NB4 (cell line): ENCODE measurements at regions not wholly inside any gene's neighbourhood (a gene's known extent, or its start where the extent isn't known, plus 50 kb on each side); places are given as distances from the start of the nearest gene placed in this dataset.
"Not testable (repeated sequence)": the region's sequence is repeated elsewhere in the genome, so short reads cannot be mapped to it uniquely, and the experiment has no call there.

Source experiments
- DNase-seq: peaks from one replicate; pipeline ENCODE4 v3.0.0; 2010; ENCODE audit warnings: low read depth
- H3K4me3 ChIP-seq: one replicate; pipeline ENCODE4 v1.5.1; 2011; ENCODE audit warnings: mild to moderate bottlenecking, low read depth, low read length, moderate library complexity
- CTCF ChIP-seq: IDR thresholded peaks from one replicate; pipeline ENCODE4 v1.5.1; 2012; ENCODE audit warnings: low read depth, low read length
- MYC ChIP-seq: IDR thresholded peaks from 2 replicates; pipeline ENCODE4 v1.6.1; 2011; ENCODE audit warnings: low read depth, low read length
- POLR2A ChIP-seq: IDR thresholded peaks from 2 replicates; pipeline ENCODE4 v1.6.1; 2011; ENCODE audit warnings: mild to moderate bottlenecking; ENCODE audit not compliant: insufficient read length; ENCODE audit errors: extremely low read depth
- TF ChIP-seq, protein P1 (sequence below): IDR thresholded peaks from 2 replicates; pipeline ENCODE4 v1.6.1; 2011; ENCODE audit warnings: low read depth, low read length

DNA sequence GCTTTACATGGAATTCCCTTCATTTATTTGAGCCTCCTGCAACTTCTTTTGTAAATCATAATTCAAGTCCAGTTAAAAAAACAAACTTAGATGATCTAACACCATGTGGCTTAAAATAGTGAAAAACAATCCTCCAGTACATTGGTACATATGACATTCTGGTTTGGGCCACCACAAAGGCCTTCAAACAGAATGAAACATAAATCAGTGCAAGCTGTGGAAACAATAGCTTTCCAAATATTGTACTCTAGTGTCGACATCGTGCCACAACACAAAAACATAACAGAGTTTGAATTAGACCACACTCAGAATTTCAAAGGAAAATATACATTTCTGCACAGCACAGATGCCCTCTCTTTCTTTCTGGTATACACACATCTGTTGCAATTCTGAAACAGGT is 751.3 kb downstream of the SLC6A15 start:
- TF ChIP-seq, protein P1, sequence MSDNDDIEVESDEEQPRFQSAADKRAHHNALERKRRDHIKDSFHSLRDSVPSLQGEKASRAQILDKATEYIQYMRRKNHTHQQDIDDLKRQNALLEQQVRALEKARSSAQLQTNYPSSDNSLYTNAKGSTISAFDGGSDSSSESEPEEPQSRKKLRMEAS: no peak
- no peak for TF ChIP-seq MYC
- TF ChIP-seq POLR2A: no peak
- no peak for TF ChIP-seq CTCF
- DNase-seq: no peak
- no peak overlapping the region for H3K4me3 ChIP-seq

- no peak overlapping the region for H3K4me3 ChIP-seq
- TF ChIP-seq CTCF (no peak), POLR2A (no peak), MYC (no peak)
- TF ChIP-seq, protein P1: no peak
- DNase-seq: no peak
Measured at GRCh38 chr12:84159260-84159659, 753.3 kb downstream of the SLC6A15 start.

GRCh38 chr12:84157170-84157569 is 755.4 kb downstream of the SLC6A15 start:
- H3K4me3 ChIP-seq: no peak overlapping the region
- TF ChIP-seq CTCF: no peak
- TF ChIP-seq, protein P1: no peak
- no peak for TF ChIP-seq MYC
- no peak for TF ChIP-seq POLR2A
- no peak for DNase-seq

DNA sequence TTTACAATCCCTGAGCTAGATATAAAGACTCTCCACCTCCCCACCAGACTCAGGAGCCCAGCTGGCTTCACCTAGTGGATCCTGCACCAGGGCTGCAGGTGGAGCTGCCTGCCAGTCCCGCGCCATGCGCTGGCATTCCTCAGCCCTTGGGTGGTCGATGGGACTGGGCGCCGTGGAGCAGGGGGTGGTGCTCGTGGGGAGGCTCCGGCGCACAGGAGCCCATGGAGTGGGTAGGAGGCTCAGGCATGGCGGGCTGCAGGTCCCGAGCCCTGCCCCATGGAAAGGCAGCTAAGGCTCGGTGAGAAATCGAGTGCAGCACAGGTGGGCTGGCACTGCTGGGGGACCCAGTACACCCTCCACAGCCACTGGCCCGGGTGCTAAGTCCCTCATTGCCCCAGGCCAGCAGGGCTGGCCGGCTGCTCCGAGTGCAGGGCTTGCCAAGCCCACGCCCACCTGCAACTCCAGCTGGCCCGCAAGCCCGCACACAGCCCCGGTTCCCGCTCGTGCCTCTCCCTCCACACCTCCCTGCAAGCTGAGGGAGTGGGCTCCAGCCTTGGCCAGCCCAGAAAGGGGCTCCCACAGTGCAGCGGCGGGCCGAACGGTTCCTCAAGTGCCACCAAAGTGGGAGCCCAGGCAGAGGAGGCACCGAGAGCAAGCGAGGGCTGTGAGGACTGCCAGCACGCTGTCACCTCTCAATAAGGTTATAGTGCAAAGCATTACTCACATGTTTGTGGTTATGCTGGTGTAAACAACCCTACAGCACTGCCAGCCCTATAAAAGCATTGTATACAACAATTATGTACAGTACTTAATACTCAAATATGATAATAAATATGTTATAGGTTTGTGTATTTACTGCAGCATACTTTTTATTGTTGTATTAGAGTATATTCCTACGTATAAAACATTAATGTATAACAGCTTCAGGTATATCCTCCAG is 757.3 kb downstream of the SLC6A15 start:
- not testable (repeated sequence) for H3K4me3 ChIP-seq, DNase-seq

GRCh38 chr12:84154439-84154990 is 758.1 kb downstream of the SLC6A15 start:
- H3K4me3 ChIP-seq, DNase-seq: not testable (repeated sequence)

DNA sequence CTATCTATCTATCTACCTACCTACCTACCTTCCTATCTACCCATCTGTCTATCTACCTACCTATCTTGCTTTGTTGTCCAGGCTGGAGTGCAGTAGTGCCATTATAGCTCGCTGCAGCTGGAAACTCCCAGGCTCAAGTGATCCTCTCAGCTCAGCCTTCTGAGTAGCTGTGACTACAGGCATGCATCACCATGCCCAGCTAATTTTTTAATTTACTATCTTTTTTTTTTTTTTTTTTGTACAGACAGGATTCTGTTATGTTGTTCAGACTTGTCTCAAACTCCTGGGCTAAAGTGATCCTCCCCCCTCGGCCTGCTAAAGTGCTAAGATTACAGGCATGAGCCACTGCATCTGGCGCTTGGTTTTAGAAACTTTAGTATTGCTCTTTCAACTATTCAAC is 762.4 kb downstream of the SLC6A15 start:
- no peak overlapping the region for H3K4me3 ChIP-seq
- no peak for DNase-seq
- TF ChIP-seq POLR2A: no peak
- TF ChIP-seq, protein P1: no peak

- DNase-seq: no peak
- no peak overlapping the region for H3K4me3 ChIP-seq
- TF ChIP-seq, protein P1: no peak
- TF ChIP-seq MYC (no peak), CTCF (no peak), POLR2A (no peak)
Measured at GRCh38 chr12:84148335-84148734, 764.3 kb downstream of the SLC6A15 start.
